ENCODE measurements at regions not wholly inside any gene's neighbourhood (a gene's known extent, or its start where the extent isn't known, plus 50 kb on each side); places are given as distances from the start of the nearest gene placed in this dataset.

- no peak for TF ChIP-seq CTCF (IDR thresholded peaks at IDR 0.05)
- no peak for TF ChIP-seq POLR2AphosphoS5 (IDR thresholded peaks at IDR 0.05)
- TF ChIP-seq POLR2A (IDR thresholded peaks at IDR 0.05), result no peak
Observed at GRCh38 chr19:5265260-5265659, 75.4 kb downstream of the PTPRS start.
